ENCODE measurements at regions not wholly inside any gene's neighbourhood (a gene's known extent, or its start where the extent isn't known, plus 50 kb on each side); places are given as distances from the start of the nearest gene placed in this dataset.

DNA sequence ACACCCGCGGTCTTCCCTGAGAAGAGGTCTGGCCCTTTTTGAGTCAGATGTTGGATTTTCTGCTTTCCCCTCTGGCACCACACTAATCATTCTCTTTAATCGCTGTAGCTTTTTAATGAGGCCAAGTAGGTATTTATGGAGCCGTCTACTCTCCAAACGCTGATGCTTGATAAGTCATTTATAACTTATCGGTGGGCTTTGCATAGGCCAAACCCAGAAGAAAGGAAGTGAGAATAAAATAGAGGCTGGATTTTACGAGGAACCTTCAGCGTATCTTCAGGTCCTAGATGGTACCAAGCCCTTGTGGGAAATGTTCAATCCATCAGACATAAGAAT is 142.5 kb upstream of the CTAGE1 start:
- 47 to 66% methylated on average over 8 of the region's 8 CpGs for WGBS, 2 donors
- peak overlapping the region in 3 of 4 donors; percentile 75 to 89 (median 87) for H3K27ac ChIP-seq

DNA sequence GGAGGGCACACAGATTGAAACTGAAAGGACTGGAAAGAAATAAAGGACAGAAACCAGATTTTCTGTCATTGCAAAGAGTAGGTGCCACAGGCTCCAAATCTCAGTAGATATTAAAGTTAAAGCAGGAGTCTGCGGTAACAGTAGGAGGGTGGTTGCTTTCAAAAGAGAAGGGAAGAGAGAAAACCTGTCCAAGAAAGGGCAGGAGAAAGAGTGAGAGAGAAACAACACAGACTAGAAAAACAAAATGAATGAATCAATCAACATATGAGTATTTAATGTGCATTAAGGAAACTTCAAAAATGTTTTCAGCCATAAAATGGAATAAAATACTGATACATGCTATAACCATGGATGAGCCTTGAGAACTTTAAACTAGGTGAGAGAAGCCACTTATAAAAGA is 143.1 kb upstream of the CTAGE1 start:
- DNase-seq = no peak
- Histone ChIP-seq H3K27me3 (no peaks in the 10 kb centered on the region), H3K4me1 (peaks cover 16% of the 10 kb centered on the region), H3K9me3 (no peaks in the 10 kb centered on the region), H3K4me3 (no peak overlapping the region), H3K36me3 (replicated peaks in 1 of 2; ENCODE audit: insufficient read depth in 1 of 2, low read depth in 2 of 2) (no peaks in the 10 kb centered on the region), H3K27ac (no peak overlapping the region)
- intact Hi-C loops (cut with DNase I) = loop anchor here (10.0 kb wide), 1 partner anchor 386 kb away; no protein-coding TSS in a partner anchor
- WGBS, 2 donors = 90 to 97% methylated on average over 1 of the region's 1 CpG
- ATAC-seq = no peak
- TF ChIP-seq, protein P1, sequence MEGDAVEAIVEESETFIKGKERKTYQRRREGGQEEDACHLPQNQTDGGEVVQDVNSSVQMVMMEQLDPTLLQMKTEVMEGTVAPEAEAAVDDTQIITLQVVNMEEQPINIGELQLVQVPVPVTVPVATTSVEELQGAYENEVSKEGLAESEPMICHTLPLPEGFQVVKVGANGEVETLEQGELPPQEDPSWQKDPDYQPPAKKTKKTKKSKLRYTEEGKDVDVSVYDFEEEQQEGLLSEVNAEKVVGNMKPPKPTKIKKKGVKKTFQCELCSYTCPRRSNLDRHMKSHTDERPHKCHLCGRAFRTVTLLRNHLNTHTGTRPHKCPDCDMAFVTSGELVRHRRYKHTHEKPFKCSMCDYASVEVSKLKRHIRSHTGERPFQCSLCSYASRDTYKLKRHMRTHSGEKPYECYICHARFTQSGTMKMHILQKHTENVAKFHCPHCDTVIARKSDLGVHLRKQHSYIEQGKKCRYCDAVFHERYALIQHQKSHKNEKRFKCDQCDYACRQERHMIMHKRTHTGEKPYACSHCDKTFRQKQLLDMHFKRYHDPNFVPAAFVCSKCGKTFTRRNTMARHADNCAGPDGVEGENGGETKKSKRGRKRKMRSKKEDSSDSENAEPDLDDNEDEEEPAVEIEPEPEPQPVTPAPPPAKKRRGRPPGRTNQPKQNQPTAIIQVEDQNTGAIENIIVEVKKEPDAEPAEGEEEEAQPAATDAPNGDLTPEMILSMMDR (IDR thresholded peaks at IDR 0.05) = no peak
- no peak for TF ChIP-seq POLR2A (IDR thresholded peaks at IDR 0.05)

More for the DNA sequence above, 142.5 kb upstream of the CTAGE1 start:
- Histone ChIP-seq H3K9me3 (no peaks in the 10 kb centered on the region), H3K27me3 (no peaks in the 10 kb centered on the region), H3K36me3 (replicated peaks in 1 of 2; ENCODE audit: insufficient read depth in 1 of 2, low read depth in 2 of 2) (no peaks in the 10 kb centered on the region), H3K4me1 (peaks cover 16% of the 10 kb centered on the region), H3K4me3 (no peak overlapping the region)
- TF ChIP-seq, protein P1 (IDR thresholded peaks at IDR 0.05) = no peak
- no peak for TF ChIP-seq POLR2A (IDR thresholded peaks at IDR 0.05)
- ATAC-seq = no peak
- no peak for DNase-seq
- intact Hi-C loops (cut with DNase I) = loop anchor here (10.0 kb wide), 1 partner anchor 385 kb away; no protein-coding TSS in a partner anchor

DNA sequence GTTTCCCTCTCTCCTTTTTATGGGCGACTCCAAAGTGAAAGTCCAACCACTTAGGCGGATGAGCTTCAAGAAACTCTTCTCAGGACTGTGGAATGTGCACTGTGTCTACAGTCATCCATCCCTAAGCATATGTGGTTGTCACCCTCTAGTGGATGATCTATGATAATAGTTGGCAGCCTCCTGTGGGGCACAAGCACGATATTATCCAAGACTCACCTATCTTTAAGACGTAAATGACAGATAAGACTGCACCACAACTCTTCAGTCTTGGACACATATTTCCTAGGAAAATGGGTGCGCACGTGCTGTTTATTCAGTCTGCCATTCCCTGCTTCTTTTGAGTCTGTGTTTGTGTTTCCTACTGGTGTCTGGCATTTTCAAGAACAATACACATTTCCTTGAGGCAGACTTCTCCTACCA is 145.5 kb upstream of the CTAGE1 start:
- no peaks in the 10 kb centered on the region for H3K36me3 ChIP-seq (replicated peaks in 1 of 2; ENCODE audit: insufficient read depth in 1 of 2, low read depth in 2 of 2)
- H3K27ac ChIP-seq = no peak overlapping the region
- H3K27me3 ChIP-seq = no peaks in the 10 kb centered on the region
- ATAC-seq = peak; percentile 73
- TF ChIP-seq, protein P1 (IDR thresholded peaks at IDR 0.05) = peak; percentile 58 to 90 (median 89)
- no peak for TF ChIP-seq POLR2A (IDR thresholded peaks at IDR 0.05)
- H3K9me3 ChIP-seq = no peaks in the 10 kb centered on the region
- H3K4me3 ChIP-seq = no peak overlapping the region
- 1% methylated on average over 6 of the region's 6 CpGs for WGBS, 2 donors
- DNase-seq = peak; percentile 36 to 63 (median 44)
- intact Hi-C loops (cut with DNase I) = loop anchor here (10.0 kb wide), 1 partner anchor 388 kb away; no protein-coding TSS in a partner anchor
- H3K4me1 ChIP-seq = peaks cover 16% of the 10 kb centered on the region

DNA sequence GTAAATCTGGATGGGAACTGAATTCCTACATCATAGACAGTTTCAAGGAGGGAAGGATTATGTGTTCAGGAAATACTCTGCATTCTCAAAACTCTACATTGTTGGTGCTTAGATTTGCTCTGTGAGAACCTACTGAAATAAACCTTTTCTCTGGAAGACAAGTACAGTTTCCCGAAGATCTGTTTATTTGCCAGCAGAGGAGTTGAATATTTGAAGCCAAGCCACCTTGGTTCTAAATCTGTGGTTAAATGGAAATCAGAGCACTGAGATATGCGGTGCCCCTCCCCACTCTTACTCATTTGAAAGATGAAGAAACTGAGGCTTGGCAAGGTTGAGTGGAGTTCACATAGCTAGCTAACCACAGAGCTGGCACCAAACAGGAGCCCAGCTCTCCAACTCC is 146.3 kb upstream of the CTAGE1 start:
- WGBS, 2 donors = 76 to 83% methylated on average over 2 of the region's 2 CpGs
- DNase-seq (no peak), ATAC-seq (no peak)
- Histone ChIP-seq H3K9me3 (no peaks in the 10 kb centered on the region), H3K27ac (no peak overlapping the region), H3K4me3 (no peak overlapping the region), H3K36me3 (replicated peaks in 1 of 2; ENCODE audit: insufficient read depth in 1 of 2, low read depth in 2 of 2) (no peaks in the 10 kb centered on the region), H3K4me1 (peaks cover 16% of the 10 kb centered on the region), H3K27me3 (no peaks in the 10 kb centered on the region)
- intact Hi-C loops (cut with DNase I) = loop anchor here (10.0 kb wide), 1 partner anchor 389 kb away; no protein-coding TSS in a partner anchor
- TF ChIP-seq POLR2A (IDR thresholded peaks at IDR 0.05) = no peak
- TF ChIP-seq, protein P1 (IDR thresholded peaks at IDR 0.05) = no peak

Measured in body of pancreas (tissue), 4 donors.